ENCODE measurements at regions not wholly inside any gene's neighbourhood (a gene's known extent, or its start where the extent isn't known, plus 50 kb on each side); places are given as distances from the start of the nearest gene placed in this dataset.

GRCh38 chr1:58886611-58887010 is 102.8 kb upstream of the JUN start:
- intact Hi-C loops (cut with DNase I) = no loop called here
- no peaks in the 10 kb centered on the region for H3K36me3 ChIP-seq
- TF ChIP-seq CTCF (IDR thresholded peaks at IDR 0.05) (no peak), POLR2A (IDR thresholded peaks at IDR 0.05) (no peak)
- DNase-seq = no peak
- H3K4me1 ChIP-seq = peaks cover 0 to 52% (median 20%) of the 10 kb centered on the region in 4 donors
- WGBS (ENCODE audit: insufficient coverage, low coverage, low lambda C conversion rate, missing lambda C conversion rate) = 83% methylated on average over 3 of the region's 4 CpGs
- ATAC-seq = no peak
- no peaks in the 10 kb centered on the region for H3K27me3 ChIP-seq
- no peak overlapping the region for H3K27ac ChIP-seq
- no peak overlapping the region for H3K4me3 ChIP-seq
- H3K9me3 ChIP-seq = no peaks in the 10 kb centered on the region

GRCh38 chr1:58887059-58887458 is 103.2 kb upstream of the JUN start:
- Histone ChIP-seq H3K9me3 (no peaks in the 10 kb centered on the region), H3K27ac (no peak overlapping the region), H3K4me3 (no peak overlapping the region), H3K36me3 (no peaks in the 10 kb centered on the region), H3K4me1 (peaks cover 0 to 48% (median 20%) of the 10 kb centered on the region in 4 donors), H3K27me3 (no peaks in the 10 kb centered on the region)
- TF ChIP-seq POLR2A (IDR thresholded peaks at IDR 0.05) (no peak), CTCF (IDR thresholded peaks at IDR 0.05) (no peak)
- intact Hi-C loops (cut with DNase I) = no loop called here
- no peak for ATAC-seq
- no peak for DNase-seq

GRCh38 chr1:58888833-58889232 is 105.0 kb upstream of the JUN start:
- no peak overlapping the region for H3K27ac ChIP-seq
- WGBS (ENCODE audit: insufficient coverage, low coverage, low lambda C conversion rate, missing lambda C conversion rate) = 79% methylated on average over 5 of the region's 5 CpGs
- H3K4me1 ChIP-seq = peaks cover 0 to 30% (median 11%) of the 10 kb centered on the region in 4 donors
- intact Hi-C loops (cut with DNase I) = no loop called here
- DNase-seq (no peak), ATAC-seq (no peak)
- no peaks in the 10 kb centered on the region for H3K27me3 ChIP-seq
- no peaks in the 10 kb centered on the region for H3K9me3 ChIP-seq
- TF ChIP-seq CTCF (IDR thresholded peaks at IDR 0.05) (no peak), POLR2A (IDR thresholded peaks at IDR 0.05) (no peak)
- H3K36me3 ChIP-seq = no peaks in the 10 kb centered on the region
- H3K4me3 ChIP-seq = no peak overlapping the region

GRCh38 chr1:58890113-58890512 is 106.3 kb upstream of the JUN start:
- TF ChIP-seq POLR2A (IDR thresholded peaks at IDR 0.05) = no peak
- TF ChIP-seq CTCF (IDR thresholded peaks at IDR 0.05) = no peak
- Histone ChIP-seq H3K27me3 (no peaks in the 10 kb centered on the region), H3K4me3 (no peak overlapping the region), H3K9me3 (no peaks in the 10 kb centered on the region), H3K4me1 (peaks cover 0 to 19% (median 5%) of the 10 kb centered on the region in 4 donors), H3K27ac (no peak overlapping the region), H3K36me3 (no peaks in the 10 kb centered on the region)
- 94% methylated on average over 3 of the region's 3 CpGs for WGBS (ENCODE audit: insufficient coverage, low coverage, low lambda C conversion rate, missing lambda C conversion rate)
- intact Hi-C loops (cut with DNase I) = loop anchor here in 1 of 2 donors (10.0 kb wide), 1 partner anchor 155 kb away; no protein-coding TSS in a partner anchor
- ATAC-seq (no peak), DNase-seq (no peak)

- H3K4me1 ChIP-seq = peaks cover 0 to 14% (median 2%) of the 10 kb centered on the region in 4 donors
- no peak for TF ChIP-seq CTCF (IDR thresholded peaks at IDR 0.05)
- no peak for TF ChIP-seq POLR2A (IDR thresholded peaks at IDR 0.05)
- ATAC-seq (no peak), DNase-seq (no peak)
- H3K36me3 ChIP-seq = no peaks in the 10 kb centered on the region
- intact Hi-C loops (cut with DNase I) = loop anchor here in 1 of 2 donors (10.0 kb wide), 1 partner anchor 154 kb away; no protein-coding TSS in a partner anchor
- H3K4me3 ChIP-seq = no peak overlapping the region
- H3K9me3 ChIP-seq = no peaks in the 10 kb centered on the region
- 73% methylated on average over 2 of the region's 3 CpGs for WGBS (ENCODE audit: insufficient coverage, low coverage, low lambda C conversion rate, missing lambda C conversion rate)
- H3K27me3 ChIP-seq = no peaks in the 10 kb centered on the region
- H3K27ac ChIP-seq = no peak overlapping the region
These were observed 106.8 kb upstream of the JUN start for GRCh38 chr1:58890609-58891008.
